ENCODE measurements at regions not wholly inside any gene's neighbourhood (a gene's known extent, or its start where the extent isn't known, plus 50 kb on each side); places are given as distances from the start of the nearest gene placed in this dataset.

DNA sequence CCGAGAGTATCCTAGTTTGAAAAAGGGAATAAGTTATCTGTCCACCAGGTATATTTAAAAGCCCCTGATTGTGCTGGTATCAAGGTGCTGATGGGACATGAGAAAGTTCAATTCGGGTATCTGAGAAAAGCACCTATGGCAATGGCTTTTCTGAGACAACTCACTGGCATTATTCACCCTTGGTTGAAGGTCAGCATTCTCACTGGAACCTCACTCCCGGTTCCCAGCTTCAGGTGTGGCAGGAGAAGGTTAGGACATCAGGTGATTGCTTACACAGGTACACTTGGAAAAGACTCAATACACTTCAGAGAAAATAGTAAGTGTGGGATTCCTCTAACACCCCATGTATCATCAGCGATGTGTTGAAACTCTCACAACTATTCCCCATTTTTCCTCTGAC lies 643.1 kb downstream of the INHBA start:
- no peak for DNase-seq

DNA sequence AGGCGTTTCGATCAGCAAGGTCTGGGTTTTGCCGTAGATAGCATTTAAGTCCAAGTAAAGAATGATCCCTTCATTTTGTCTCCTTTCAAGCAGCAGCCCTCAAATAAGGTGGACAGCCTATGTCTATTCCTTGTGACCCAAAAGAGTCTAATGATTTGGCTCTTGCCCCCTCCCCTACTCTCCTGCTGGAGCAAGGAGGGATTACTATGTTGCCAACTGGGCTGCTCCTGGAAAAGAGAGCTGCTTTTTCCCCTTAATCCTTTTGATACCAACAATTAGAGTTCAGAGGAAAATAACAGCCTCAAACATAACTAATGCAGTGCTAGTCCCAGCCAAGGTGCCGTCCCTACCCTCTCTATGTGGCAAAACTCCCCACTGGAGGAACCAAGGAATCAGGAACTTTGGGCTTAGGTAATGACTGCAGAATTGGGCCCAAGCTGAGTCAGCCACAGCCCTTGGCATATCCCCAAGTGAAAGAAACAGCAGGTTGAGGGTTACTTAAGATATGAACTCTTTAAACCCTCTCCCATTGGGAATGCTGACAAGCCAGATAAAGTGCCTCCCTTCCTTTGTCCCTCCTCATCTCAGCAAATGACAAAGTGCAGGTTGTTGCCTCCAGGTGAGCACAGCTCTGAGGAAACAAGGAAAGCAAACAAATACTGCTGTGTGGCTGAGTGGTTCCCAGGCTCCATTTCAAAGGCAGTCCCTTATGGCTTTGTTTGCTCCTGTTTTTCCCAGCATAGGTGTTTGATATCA lies 643.7 kb downstream of the INHBA start:
- no peak for DNase-seq

DNA sequence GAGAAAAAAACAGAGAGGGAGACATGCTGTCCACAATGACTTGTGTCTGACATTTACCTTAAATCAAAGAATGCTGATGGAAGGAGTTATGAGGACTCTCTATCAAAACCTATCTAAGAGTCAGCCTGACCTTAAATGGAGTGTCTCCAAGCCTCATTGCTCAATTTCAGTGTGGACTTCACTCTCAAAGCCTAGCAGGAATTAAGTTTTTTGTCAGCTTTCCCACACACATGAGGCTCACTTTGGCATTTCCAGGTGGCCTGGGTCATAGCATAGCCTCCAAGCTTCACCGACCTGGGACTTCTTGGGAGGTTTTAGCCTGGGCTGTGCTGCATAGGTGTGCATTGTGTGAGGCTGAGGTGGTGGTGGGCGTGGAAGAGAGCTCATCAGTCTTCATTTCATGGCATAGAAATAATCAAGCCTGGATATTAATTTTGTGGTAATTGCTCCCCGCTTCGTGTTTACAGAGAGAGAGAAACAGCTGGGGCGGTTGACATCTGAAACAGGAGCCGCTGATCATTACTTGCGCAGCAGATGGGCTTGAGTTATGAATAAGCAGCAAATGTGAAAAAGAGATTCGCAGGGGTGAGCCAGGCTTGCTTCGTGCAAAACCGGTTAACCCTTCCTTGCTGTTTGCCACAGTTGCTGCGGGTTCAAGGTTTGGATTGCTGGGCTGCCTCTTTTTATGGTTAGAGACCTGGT lies 647.8 kb downstream of the INHBA start:
- no peak for DNase-seq

GRCh38 chr7:41053820-41054219 lies 649.1 kb downstream of the INHBA start:
- peak; percentile 86 for DNase-seq

DNA sequence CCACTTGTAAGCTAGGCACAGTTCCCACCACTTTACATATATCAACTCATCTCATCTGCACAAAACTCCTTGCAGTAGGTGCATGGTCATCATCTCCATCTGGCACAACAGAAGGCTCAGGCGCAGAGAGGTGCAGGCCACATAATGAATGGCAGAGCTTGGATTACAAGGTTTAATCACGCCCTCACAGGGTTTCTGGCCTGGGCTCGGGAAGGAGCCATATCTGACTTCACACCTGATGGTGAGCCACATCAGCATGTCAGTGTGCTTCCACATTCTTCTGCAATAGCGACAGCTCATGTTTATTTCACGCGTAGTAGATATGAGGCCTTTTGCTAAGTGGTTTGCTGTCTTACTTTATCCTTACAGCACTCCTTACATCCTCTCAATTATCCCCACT lies 650.2 kb downstream of the INHBA start:
- no peak for DNase-seq

DNA sequence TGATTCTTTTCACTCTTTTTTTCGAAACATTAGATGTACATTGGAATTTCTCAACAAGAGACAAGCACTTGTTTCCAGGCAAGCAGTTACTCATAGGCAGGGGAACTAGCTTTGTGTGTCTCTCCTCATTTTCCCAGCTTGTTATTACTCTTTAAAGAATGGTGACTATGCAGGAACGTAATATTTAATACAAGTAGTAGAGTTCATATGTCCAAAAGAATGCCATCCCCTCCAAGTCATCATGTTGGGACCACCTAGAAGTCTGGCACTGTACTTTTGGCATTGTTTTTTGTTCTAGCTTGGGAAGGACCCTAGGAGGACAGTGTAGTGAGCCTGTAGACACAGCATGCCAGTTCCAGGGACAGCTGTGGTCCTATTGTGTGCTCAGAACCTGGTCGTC lies 650.7 kb downstream of the INHBA start:
- DNase-seq, result peak; percentile 41

- no peak for DNase-seq
Observed at GRCh38 chr7:41051535-41051934, 651.4 kb downstream of the INHBA start.

DNA sequence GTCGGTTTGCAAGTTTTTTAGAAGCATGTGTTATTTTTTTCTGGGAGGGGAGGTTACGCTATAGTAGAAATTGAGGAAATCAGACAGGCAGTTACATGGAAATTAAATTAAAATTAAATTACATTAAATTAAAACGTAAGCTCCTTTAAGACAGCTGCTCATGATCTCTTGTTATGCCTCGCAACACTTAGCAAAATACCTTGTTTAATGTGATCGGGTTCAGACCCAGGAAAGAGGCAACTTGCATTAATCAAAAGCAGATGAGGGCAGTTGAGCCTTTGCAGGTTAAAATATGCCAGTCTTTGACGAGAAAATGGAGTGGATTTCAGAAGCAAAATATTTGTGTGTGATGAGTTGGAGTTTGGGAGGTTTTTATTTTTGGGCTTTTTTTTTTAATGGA lies 651.8 kb downstream of the INHBA start:
- no peak for DNase-seq

GRCh38 chr7:41048771-41049170 lies 654.1 kb downstream of the INHBA start:
- no peak for DNase-seq

DNA sequence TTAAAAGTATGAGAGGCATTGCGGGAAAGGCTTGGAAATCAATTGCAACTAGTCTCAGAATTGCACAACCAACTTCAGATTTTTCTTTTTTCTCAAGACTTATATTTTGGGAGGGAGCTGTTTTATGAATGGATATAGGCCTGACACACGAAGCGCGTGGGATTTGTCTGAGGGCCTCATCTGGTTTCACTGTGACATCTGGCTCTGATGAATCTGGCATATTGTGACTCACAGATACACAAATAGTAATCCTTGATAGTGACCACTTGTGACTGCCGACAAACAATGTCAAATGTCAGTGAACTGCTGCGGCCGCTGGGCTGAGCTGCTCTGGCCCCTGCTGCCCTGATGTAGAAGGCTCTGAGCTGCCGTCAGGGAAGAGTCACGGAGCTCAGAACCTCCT lies 655.1 kb downstream of the INHBA start:
- DNase-seq, result peak; percentile 59

- no peak for DNase-seq
Observed at GRCh38 chr7:41047211-41047610, 655.7 kb downstream of the INHBA start.

- DNase-seq, result no peak
Observed at GRCh38 chr7:41046776-41047175, 656.1 kb downstream of the INHBA start.

GRCh38 chr7:41046221-41046761 lies 656.6 kb downstream of the INHBA start:
- DNase-seq, result peak; percentile 61

- no peak for DNase-seq
Observed at GRCh38 chr7:41045556-41046123, 657.2 kb downstream of the INHBA start.

- DNase-seq, result no peak
Observed at GRCh38 chr7:41039981-41040380, 662.9 kb downstream of the INHBA start.

- DNase-seq, result peak; percentile 81
Observed at GRCh38 chr7:41039386-41039953, 663.4 kb downstream of the INHBA start.

DNA sequence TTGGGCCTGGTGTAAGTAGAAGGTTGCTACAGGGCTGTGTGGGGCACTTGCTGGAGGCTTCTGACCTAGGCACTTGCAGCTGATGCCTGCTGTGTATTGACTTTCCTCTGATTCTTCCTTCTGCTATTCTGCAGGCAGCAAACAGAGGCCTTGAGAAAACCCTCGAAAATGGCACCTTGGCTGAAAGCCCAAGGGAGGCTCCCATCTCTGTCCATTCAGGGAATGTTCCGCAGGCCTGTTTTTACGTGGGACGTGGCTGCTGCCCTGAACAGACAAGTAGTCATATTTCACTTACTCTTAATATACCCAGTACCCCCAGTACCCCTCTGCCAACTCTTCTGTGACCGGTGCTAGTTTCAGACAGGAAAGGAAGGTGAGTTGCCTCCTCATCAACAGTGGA lies 664.7 kb downstream of the INHBA start:
- no peak for DNase-seq

DNA sequence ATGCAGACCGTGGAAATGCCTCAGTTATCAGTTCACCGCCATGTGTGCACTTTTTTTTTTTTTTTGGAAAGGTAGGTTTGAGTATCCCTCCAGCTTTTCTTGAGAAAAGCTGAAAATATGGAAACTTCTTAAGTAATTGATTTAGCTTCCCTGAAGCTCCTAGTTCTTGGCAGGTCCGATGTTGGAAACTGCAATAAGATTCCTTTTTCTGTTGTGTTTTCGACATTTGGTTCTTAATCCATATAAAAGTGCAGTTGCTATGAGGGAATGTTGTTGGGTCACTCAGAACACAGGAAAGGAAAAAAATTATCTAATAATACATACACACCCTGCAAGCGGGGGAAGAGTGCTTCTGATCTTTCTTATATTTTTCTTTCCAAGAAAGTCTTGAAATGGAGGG lies 665.2 kb downstream of the INHBA start:
- DNase-seq, result no peak

DNA sequence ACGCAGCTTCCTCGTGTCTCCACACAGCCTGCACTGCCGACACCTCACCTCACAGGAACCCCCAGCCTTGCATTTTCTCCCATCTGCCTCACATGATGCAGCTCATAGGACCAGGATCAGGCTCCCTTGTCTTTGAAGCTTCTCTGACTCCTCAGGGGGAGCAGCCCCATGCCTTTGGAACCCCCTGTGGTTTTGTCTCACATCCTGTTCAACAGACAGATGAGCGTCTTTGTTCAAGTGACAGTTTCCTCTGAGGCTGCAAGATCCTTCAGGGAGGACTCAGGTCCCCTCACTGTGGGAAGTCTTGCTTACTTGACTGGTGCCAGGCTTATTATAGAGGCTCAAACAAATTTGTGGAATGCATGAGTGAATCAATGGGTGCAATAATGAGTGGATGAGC lies 667.1 kb downstream of the INHBA start:
- peak; percentile 16 for DNase-seq

DNA sequence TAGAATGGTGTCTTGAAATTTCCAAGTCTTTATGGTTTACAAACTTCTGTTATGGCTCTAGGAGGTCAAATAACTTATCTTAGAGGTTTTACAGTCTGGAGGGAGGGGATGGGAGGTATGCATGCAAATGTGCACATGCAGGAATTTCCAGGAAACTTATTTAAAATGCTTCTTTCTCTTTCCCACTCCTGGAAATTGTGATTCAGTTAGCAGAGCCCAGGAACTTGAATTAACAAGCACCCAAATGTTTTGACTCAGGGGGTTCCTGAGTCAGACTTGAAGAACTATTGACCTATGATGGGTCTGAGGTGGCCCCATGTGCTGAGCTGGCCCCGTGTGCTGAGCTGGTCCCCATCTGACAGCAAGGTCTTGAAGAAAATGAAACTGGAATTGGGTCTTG lies 669.4 kb downstream of the INHBA start:
- DNase-seq, result peak; percentile 65

DNA sequence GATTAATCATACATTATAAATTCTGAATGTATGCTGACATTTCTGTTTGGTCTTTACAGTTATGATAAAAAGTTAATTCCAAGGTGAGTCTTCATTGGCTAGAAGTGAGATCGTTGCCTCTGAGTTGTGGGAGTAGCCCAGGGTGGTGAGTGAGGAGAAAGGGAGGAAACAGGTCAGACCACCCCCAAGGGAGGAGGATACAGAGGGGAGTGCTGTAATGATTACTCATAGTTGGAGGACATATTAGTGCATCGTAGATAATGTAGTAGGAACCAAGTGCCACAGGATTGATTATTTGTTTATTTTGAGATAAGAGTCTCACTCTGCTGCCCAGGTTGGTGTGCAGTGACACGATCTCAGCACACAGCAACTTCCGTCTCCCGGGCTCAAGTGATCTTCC lies 672.2 kb downstream of the INHBA start:
- DNase-seq, result peak; percentile 63

GRCh38 chr7:41029072-41029499 lies 673.8 kb downstream of the INHBA start:
- DNase-seq, result peak; percentile 98

DNA sequence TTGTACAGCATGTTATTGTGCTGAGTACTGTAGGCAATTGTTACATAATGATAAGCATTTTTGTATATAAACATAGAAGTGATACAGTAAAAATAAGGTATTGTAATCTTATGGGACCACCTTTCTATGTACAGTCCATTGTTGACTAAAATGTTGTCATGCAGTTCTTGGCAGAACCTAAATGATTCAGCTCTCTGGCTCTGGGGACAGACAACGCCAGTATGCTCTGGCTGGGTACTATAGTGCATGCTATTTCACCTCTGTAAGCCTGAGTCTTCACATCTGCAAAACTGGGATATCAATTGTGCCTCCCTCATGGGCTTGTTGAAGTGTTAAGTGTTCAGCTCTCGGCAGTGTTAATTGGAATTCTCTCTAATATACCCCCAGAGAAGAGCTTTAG lies 674.3 kb downstream of the INHBA start:
- no peak for DNase-seq

Measured in fibroblast of skin of right biceps (primary cell).